NCI-H1105 treated with DMSO at 0.1 percent for 48 hours (cell line): ENCODE measurements at regions not wholly inside any gene's neighbourhood (a gene's known extent, or its start where the extent isn't known, plus 50 kb on each side); places are given as distances from the start of the nearest gene placed in this dataset.
A peak's percentile ranks its signal among the peaks of the same experiment; 100 is the strongest.

Experiments used
- DNase-seq: peaks from one replicate; lab custom pipeline; 2025; lab: John Stamatoyannopoulos, UW

- DNase-seq, result no peak
These were observed 222.6 kb downstream of the PRDM2 start for GRCh38 chr1:13922466-13923110.

- no peak for DNase-seq
These were observed 226.6 kb downstream of the PRDM2 start for GRCh38 chr1:13926556-13926955.

- DNase-seq, result no peak
These were observed 227.7 kb downstream of the PRDM2 start for GRCh38 chr1:13927736-13928135.

- no peak for DNase-seq
These were observed 229.3 kb downstream of the PRDM2 start for GRCh38 chr1:13929313-13929712.

GRCh38 chr1:13930151-13930550 lies 230.2 kb downstream of the PRDM2 start:
- no peak for DNase-seq

- no peak for DNase-seq
These were observed 231.2 kb downstream of the PRDM2 start for GRCh38 chr1:13931226-13931625.

GRCh38 chr1:13935336-13935735 lies 235.3 kb downstream of the PRDM2 start:
- DNase-seq, result peak; percentile 85

GRCh38 chr1:13941315-13941714 lies 241.3 kb downstream of the PRDM2 start:
- DNase-seq, result no peak

GRCh38 chr1:13943055-13943454 lies 243.1 kb downstream of the PRDM2 start:
- no peak for DNase-seq

- no peak for DNase-seq
These were observed 245.9 kb downstream of the PRDM2 start for GRCh38 chr1:13945856-13946255.

GRCh38 chr1:13947658-13948057 lies 247.7 kb downstream of the PRDM2 start:
- DNase-seq, result no peak

- no peak for DNase-seq
These were observed 248.4 kb downstream of the PRDM2 start for GRCh38 chr1:13948396-13948795.

GRCh38 chr1:13948888-13949391 lies 249.0 kb downstream of the PRDM2 start:
- DNase-seq, result no peak

- no peak for DNase-seq
These were observed 249.6 kb downstream of the PRDM2 start for GRCh38 chr1:13949546-13949945.

GRCh38 chr1:13950637-13951036 lies 250.6 kb downstream of the PRDM2 start:
- DNase-seq, result no peak

GRCh38 chr1:13951793-13952751 lies 252.1 kb downstream of the PRDM2 start:
- no peak for DNase-seq

GRCh38 chr1:13952985-13953384 lies 253.0 kb downstream of the PRDM2 start:
- no peak for DNase-seq

GRCh38 chr1:13956393-13956792 lies 256.4 kb downstream of the PRDM2 start:
- peak; percentile 14 for DNase-seq

GRCh38 chr1:13960375-13960987 lies 260.5 kb downstream of the PRDM2 start:
- DNase-seq, result peak; percentile 59

GRCh38 chr1:13964768-13965167 lies 264.8 kb downstream of the PRDM2 start:
- no peak for DNase-seq

GRCh38 chr1:13965770-13966398 lies 265.9 kb downstream of the PRDM2 start:
- peak; percentile 86 for DNase-seq

- DNase-seq, result no peak
These were observed 267.7 kb downstream of the PRDM2 start for GRCh38 chr1:13967707-13968106.
